Liver (tissue), 2 donors: ENCODE measurements at regions not wholly inside any gene's neighbourhood (a gene's known extent, or its start where the extent isn't known, plus 50 kb on each side); places are given as distances from the start of the nearest gene placed in this dataset.

Experiments
- TF ChIP-seq, protein P1 (sequence below): fragments of 150-350 bp; IDR thresholded peaks from 2 replicates; pipeline ENCODE4 v1.5.1; 2017; ENCODE audit warnings: improper control_type of control experiment, low read depth, low read length; ENCODE audit not compliant: missing input control
- TF ChIP-seq, protein P2 (sequence below): IDR thresholded peaks from 2 replicates; pipeline ENCODE4 v1.6.1; 2016; ENCODE audit warnings: antibody characterized with exemption
- donor health status: healthy.

DNA sequence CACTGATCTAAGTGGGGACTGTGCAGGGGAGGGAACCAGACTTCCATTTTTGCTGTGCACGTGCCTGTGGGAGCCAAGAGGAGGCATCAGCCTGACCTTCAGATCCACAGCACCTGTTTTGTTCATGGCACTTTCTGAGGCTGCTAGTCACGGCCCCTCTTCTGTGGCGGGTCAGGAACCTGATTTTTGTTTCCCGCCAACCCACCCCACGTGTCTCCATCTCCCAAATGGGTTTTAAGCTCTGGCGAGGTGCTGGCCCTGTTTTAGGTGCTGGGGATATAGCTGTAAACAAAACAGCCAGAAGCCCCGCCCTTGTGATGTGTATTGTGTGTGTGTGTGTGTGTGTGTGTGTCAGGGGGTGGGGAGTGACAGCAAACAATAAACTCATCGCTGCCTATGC is 60.4 kb upstream of the GRPEL1 start:
- TF ChIP-seq, protein P1, sequence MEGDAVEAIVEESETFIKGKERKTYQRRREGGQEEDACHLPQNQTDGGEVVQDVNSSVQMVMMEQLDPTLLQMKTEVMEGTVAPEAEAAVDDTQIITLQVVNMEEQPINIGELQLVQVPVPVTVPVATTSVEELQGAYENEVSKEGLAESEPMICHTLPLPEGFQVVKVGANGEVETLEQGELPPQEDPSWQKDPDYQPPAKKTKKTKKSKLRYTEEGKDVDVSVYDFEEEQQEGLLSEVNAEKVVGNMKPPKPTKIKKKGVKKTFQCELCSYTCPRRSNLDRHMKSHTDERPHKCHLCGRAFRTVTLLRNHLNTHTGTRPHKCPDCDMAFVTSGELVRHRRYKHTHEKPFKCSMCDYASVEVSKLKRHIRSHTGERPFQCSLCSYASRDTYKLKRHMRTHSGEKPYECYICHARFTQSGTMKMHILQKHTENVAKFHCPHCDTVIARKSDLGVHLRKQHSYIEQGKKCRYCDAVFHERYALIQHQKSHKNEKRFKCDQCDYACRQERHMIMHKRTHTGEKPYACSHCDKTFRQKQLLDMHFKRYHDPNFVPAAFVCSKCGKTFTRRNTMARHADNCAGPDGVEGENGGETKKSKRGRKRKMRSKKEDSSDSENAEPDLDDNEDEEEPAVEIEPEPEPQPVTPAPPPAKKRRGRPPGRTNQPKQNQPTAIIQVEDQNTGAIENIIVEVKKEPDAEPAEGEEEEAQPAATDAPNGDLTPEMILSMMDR: no peak
- TF ChIP-seq, protein P2, sequence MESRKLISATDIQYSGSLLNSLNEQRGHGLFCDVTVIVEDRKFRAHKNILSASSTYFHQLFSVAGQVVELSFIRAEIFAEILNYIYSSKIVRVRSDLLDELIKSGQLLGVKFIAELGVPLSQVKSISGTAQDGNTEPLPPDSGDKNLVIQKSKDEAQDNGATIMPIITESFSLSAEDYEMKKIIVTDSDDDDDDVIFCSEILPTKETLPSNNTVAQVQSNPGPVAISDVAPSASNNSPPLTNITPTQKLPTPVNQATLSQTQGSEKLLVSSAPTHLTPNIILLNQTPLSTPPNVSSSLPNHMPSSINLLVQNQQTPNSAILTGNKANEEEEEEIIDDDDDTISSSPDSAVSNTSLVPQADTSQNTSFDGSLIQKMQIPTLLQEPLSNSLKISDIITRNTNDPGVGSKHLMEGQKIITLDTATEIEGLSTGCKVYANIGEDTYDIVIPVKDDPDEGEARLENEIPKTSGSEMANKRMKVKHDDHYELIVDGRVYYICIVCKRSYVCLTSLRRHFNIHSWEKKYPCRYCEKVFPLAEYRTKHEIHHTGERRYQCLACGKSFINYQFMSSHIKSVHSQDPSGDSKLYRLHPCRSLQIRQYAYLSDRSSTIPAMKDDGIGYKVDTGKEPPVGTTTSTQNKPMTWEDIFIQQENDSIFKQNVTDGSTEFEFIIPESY: no peak
